Fibroblast of pulmonary artery (primary cell): ENCODE measurements at regions not wholly inside any gene's neighbourhood (a gene's known extent, or its start where the extent isn't known, plus 50 kb on each side); places are given as distances from the start of the nearest gene placed in this dataset.
"Not testable (repeated sequence)": the region's sequence is repeated elsewhere in the genome, so short reads cannot be mapped to it uniquely, and the experiment has no call there.

ENCODE experiments used
- DNase-seq: peaks from one replicate; pipeline ENCODE4 v3.0.0-alpha.2; 2010; ENCODE audit warnings: low read depth
- H3K4me3 ChIP-seq: replicated peaks from 2 replicates; pipeline ENCODE4 v1.5.1; 2011; ENCODE audit warnings: low read depth, mild to moderate bottlenecking, control low read depth, low read length, moderate library complexity
- TF ChIP-seq, protein P1 (sequence below): IDR thresholded peaks from 2 replicates; pipeline ENCODE4 v1.5.1; 2011; ENCODE audit warnings: mild to moderate bottlenecking, control low read depth, low read length, inconsistent platforms; ENCODE audit errors: missing control alignments

DNA sequence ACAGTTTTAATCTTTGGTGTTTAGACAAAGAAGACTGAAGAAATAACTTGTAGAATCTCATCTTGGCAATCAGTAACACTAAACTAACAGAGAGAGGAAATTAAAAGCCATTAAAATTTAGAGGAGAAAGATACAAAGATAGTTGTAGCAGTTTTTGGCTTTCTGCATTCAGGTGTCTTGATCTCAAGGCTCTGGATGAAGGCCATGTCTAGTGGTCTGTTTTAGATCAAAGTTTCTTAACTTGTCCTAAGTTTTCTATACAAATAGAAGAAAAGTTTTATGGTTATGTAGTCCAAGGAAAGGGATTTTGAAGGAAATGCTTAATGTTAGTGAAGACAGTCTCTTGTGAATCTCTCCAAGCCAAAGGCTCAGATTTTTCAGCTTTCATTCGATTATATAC is 222.9 kb downstream of the BCHE start:
- no peak for DNase-seq
- no peak overlapping the region for H3K4me3 ChIP-seq
- TF ChIP-seq, protein P1, sequence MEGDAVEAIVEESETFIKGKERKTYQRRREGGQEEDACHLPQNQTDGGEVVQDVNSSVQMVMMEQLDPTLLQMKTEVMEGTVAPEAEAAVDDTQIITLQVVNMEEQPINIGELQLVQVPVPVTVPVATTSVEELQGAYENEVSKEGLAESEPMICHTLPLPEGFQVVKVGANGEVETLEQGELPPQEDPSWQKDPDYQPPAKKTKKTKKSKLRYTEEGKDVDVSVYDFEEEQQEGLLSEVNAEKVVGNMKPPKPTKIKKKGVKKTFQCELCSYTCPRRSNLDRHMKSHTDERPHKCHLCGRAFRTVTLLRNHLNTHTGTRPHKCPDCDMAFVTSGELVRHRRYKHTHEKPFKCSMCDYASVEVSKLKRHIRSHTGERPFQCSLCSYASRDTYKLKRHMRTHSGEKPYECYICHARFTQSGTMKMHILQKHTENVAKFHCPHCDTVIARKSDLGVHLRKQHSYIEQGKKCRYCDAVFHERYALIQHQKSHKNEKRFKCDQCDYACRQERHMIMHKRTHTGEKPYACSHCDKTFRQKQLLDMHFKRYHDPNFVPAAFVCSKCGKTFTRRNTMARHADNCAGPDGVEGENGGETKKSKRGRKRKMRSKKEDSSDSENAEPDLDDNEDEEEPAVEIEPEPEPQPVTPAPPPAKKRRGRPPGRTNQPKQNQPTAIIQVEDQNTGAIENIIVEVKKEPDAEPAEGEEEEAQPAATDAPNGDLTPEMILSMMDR, result no peak

DNA sequence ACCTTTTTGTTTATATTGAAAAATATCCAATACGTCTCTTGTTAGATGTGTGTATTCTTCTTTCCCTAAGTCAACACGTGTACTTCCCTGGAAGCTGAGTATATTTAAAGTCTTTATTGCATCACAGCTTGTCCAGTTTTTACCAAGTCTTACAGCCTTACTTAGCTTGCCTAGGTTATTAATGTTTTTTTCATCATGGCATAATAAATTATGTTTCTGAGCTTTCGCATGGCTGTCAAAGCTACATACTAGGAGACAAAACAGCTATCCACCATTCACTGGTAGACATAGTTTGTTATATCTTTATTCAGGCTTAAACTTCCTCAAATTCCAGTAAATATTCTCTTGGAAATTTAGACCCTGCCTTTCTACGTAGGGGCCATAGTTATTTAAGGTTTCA is 224.2 kb downstream of the BCHE start:
- no peak overlapping the region for H3K4me3 ChIP-seq
- no peak for DNase-seq
- TF ChIP-seq, protein P1, result no peak

DNA sequence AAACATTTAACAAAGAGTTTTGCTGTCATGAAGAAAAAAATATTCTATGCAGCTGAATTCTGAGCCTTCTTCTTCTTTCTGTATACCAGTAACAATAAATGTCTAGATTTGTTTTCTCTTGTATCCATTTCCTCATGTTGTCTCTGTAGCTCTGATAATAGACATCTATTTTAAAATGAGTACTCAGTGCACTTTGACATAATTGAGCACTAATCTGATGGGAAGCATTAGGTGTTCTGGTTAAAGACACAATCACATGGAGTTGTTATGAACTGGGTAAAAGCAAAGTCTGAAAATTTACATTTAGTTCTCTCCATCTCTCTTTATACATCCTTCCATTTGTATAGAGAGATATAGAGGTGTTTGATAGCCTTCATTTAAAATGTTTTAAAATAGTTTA is 230.0 kb downstream of the BCHE start:
- no peak overlapping the region for H3K4me3 ChIP-seq
- TF ChIP-seq, protein P1, result no peak
- DNase-seq, result no peak

DNA sequence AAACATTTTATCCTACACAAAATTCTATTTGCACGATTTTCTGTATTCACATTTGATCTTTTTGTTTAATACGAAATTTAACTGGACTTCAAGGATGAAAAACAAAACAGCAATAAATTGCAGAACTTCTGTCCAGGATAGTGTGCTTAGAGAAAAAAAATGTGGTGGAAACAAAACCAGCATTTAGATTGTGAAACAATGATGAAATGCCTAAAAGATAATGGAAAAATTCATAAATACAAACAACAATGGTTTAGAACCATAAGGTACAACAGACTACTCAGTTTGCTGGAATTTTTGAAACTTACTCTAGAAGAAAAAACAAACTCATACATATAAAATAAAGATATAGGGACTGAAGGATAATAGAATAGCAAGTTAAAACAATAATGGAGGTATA is 234.0 kb downstream of the BCHE start:
- no peak for DNase-seq
- H3K4me3 ChIP-seq, result no peak overlapping the region
- TF ChIP-seq, protein P1, result no peak

DNA sequence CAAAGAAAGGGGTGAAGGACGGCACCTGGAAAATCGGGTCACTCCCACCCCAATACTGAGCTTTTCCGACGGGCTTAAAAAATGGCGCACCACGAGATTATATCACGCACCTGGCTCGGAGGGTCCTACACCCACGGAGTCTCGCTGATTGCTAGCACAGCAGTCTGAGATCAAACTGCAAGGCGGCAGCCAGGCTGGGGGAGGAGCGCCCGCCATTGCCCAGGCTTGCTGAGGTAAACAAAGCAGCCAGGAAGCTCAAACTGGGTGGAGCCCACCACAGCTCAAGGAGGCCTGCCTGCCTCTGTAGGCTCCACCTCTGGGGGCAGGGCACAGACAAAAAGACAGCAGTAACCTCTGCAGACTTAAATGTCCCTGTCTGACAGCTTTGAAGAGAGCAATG is 264.7 kb downstream of the BCHE start:
- DNase-seq, H3K4me3 ChIP-seq: not testable (repeated sequence)

DNA sequence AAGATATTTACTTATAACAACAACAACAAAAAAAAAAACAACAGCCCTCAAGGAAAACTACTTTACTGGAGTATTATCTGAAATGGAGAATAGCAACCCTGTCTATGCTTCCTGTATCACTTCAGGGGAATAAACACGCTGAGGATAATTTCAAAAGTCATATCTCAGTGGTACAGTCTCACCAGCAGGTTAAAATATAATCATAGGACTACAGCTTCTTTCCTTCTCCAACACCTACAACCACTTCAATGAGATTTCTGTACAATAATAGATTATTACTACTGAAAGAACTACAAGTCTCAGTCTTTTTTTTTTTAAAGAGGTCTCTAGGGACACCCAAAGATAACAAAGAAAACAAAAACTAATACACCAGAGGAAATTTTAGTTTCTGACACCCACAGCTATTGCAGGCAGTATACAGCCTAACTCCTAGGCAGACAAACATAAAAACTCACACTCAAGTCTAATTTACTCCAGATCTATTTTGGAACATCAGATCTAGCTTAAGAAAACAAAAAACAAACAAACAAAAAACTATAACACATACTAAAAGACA is 268.2 kb downstream of the BCHE start:
- no peak for DNase-seq
- no peak overlapping the region for H3K4me3 ChIP-seq
- TF ChIP-seq, protein P1, result no peak

DNA sequence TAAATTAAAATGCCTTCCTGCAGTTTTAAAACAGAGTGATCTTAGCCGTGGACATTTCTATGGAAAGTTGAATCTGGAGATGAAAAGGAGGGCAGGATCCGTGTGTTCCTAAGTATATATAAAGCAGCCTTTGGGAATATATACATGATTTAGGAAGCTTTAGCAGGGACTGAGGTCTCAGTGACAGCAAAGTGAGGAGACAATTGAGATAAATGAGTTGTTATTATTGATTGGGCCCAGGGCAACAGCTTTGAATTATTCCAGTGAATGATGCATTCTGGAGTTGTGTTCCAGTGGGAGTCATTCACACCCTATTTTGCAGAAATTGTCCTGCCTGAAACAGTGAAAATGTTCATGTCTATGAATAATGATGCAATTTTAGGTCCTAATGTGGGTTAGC is 281.4 kb downstream of the BCHE start:
- no peak for DNase-seq
- TF ChIP-seq, protein P1, result no peak
- no peak overlapping the region for H3K4me3 ChIP-seq
